HL-60 (cell line): ENCODE measurements at regions not wholly inside any gene's neighbourhood (a gene's known extent, or its start where the extent isn't known, plus 50 kb on each side); places are given as distances from the start of the nearest gene placed in this dataset.

ENCODE experiments used
- CTCF ChIP-seq: IDR thresholded peaks from one replicate; pipeline ENCODE4 v1.5.1; 2011; ENCODE audit warnings: low read length, control low read depth, inconsistent platforms; ENCODE audit not compliant: insufficient read depth
- GABPA ChIP-seq: IDR thresholded peaks from 2 replicates; pipeline ENCODE4 v1.6.1; 2012; ENCODE audit warnings: low read depth
- POLR2AphosphoS5 ChIP-seq: IDR thresholded peaks from 2 replicates; pipeline ENCODE4 v1.6.1; 2012; ENCODE audit warnings: low read depth

DNA sequence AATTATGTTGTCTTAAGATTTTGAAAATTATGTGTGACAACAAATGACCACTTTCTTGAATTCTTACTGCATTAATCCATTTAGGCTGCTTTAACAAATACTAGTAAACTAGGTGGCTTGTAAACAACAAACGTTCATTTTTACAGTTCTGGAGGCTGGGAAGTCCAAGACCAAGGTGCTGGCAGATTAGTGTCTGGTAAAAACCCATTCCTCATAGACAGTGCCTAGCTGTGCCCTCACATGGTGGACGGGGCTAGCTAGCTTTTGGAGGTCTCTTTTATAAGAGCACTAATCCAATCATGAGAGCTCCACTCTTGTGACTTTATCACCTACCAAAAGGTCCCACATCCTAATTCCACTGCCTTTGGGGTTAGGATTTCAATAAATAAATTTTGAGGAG, 425.8 kb downstream of the SPRY1 start:
- TF ChIP-seq CTCF = no peak
- TF ChIP-seq POLR2AphosphoS5 = no peak
- TF ChIP-seq GABPA = no peak
